A549 (cell line): ENCODE measurements at regions not wholly inside any gene's neighbourhood (a gene's known extent, or its start where the extent isn't known, plus 50 kb on each side); places are given as distances from the start of the nearest gene placed in this dataset.

ENCODE experiments used
- ATAC-seq, 2 experiments: fragments of 200-7000 bp in 1 of 2; fragments of >200 bp in 1 of 2; cut with Nextera tagmentation in 1 of 2; cut with Tn5 transposase in 1 of 2; 3 replicates each; pipeline versions ENCODE4 v1.8.0 to v1.9.1; 2018 to 2020; ENCODE audit warnings: mild to moderate bottlenecking in 1 of 2, moderate library complexity in 1 of 2
- CTCF ChIA-PET: fragments of 300-600 bp; sonication (Branson Sonifier 250); formaldehyde crosslinking; extraction: SDS; loops from one replicate; lab custom pipeline; 2021; ENCODE audit warnings: antibody characterized with exemption, inconsistent platforms; lab: Yijun Ruan, JAX
- POLR2A ChIA-PET: fragments of 350-600 bp; formaldehyde crosslinking; extraction: SDS; loops from one replicate; lab custom pipeline; 2021; ENCODE audit warnings: antibody characterized with exemption, inconsistent platforms; lab: Yijun Ruan, JAX
- DNase-seq, 2 experiments: peaks; one replicate each; pipeline versions ENCODE4 v3.0.0 to v3.0.0-alpha.2; 2011 to 2016; ENCODE audit warnings: low read depth in 1 of 2, low spot score in 1 of 2
- FAIRE-seq: peaks from 2 replicates; lab custom pipeline; 2011; peaks lifted over from hg19 to GRCh38; lab: Jason Lieb, UNC
- H3K27ac ChIP-seq, 2 experiments: fragments of >200 bp; sonication (Bioruptor Twin); formaldehyde crosslinking; 3 replicates each; pipeline ENCODE4 v1.5.1; 2016 to 2017
- H3K4me1 ChIP-seq: fragments of >200 bp; sonication (Bioruptor Twin); formaldehyde crosslinking; 3 replicates; pipeline ENCODE4 v1.6.1; 2016
- H3K4me2 ChIP-seq: fragments of >200 bp; sonication (Bioruptor Twin); formaldehyde crosslinking; 3 replicates; pipeline ENCODE4 v1.6.1; 2016
- H3K4me3 ChIP-seq: fragments of >200 bp; sonication (Bioruptor Twin); formaldehyde crosslinking; 3 replicates; pipeline ENCODE4 v1.5.1; 2016
- H3K9me3 ChIP-seq: fragments of >200 bp; sonication (Bioruptor Twin); formaldehyde crosslinking; 3 replicates; pipeline ENCODE4 v1.6.1; 2016
- ATOH8 ChIP-seq: fragments of 250-450 bp; sonication (Bioruptor Pico); IDR thresholded peaks from 2 replicates; pipeline ENCODE4 v1.5.0; 2020; ENCODE audit warnings: low read depth, mild to moderate bottlenecking, moderate library complexity
- BHLHE40 ChIP-seq: IDR thresholded peaks from 2 replicates; pipeline ENCODE4 v1.6.1; 2012; ENCODE audit warnings: low read depth, low read length, inconsistent platforms
- CBX2 ChIP-seq: fragments of 200-600 bp; sonication (generic); IDR thresholded peaks from 2 replicates; pipeline ENCODE4 v1.6.1; 2016; ENCODE audit warnings: low read depth, mild to moderate bottlenecking, borderline replicate concordance
- CHD2 ChIP-seq: fragments of 150-350 bp; IDR thresholded peaks from 2 replicates; pipeline ENCODE4 v1.6.1; 2014; ENCODE audit warnings: low read length; ENCODE audit not compliant: partially characterized antibody
- CHD4 ChIP-seq: fragments of 200-600 bp; sonication (generic); IDR thresholded peaks from 2 replicates; pipeline ENCODE4 v1.6.1; 2016; ENCODE audit warnings: antibody characterized with exemption, mild to moderate bottlenecking, borderline replicate concordance
- EHF ChIP-seq: fragments of 250-450 bp; sonication (Bioruptor Pico); IDR thresholded peaks from 2 replicates; pipeline ENCODE4 v1.5.0; 2020; ENCODE audit warnings: mild to moderate bottlenecking
- ELK1 ChIP-seq: fragments of 150-350 bp; IDR thresholded peaks from 2 replicates; pipeline ENCODE4 v1.6.1; 2014; ENCODE audit warnings: low read depth, mild to moderate bottlenecking, low read length
- ESRRA ChIP-seq: fragments of 150-350 bp; IDR thresholded peaks from 2 replicates; pipeline ENCODE4 v1.6.1; 2014; ENCODE audit warnings: mild to moderate bottlenecking, low read length, borderline replicate concordance
- FOXS1 ChIP-seq: fragments of 250-450 bp; sonication (Bioruptor Pico); IDR thresholded peaks from 2 replicates; pipeline ENCODE4 v1.5.0; 2020; ENCODE audit warnings: mild to moderate bottlenecking, moderate library complexity
- GATA3 ChIP-seq: IDR thresholded peaks from 2 replicates; pipeline ENCODE4 v1.6.1; 2012; ENCODE audit warnings: borderline replicate concordance
- HEYL ChIP-seq: fragments of 250-450 bp; sonication (Bioruptor Pico); IDR thresholded peaks from 2 replicates; pipeline ENCODE4 v1.8.0; 2021; ENCODE audit warnings: mild to moderate bottlenecking, moderate library complexity
- HMGXB4 ChIP-seq: fragments of 250-450 bp; sonication (Bioruptor Pico); IDR thresholded peaks from 2 replicates; pipeline ENCODE4 v1.5.0; 2021; ENCODE audit warnings: mild to moderate bottlenecking, moderate library complexity, borderline replicate concordance
- HOXA7 ChIP-seq: fragments of 250-450 bp; sonication (Bioruptor Pico); IDR thresholded peaks from 2 replicates; pipeline ENCODE4 v1.5.0; 2020; ENCODE audit warnings: mild to moderate bottlenecking, moderate library complexity
- HOXB5 ChIP-seq: fragments of 250-450 bp; sonication (Bioruptor Pico); IDR thresholded peaks from 2 replicates; pipeline ENCODE4 v1.5.0; 2020; ENCODE audit warnings: mild to moderate bottlenecking, moderate library complexity
- JUN ChIP-seq, 2 experiments: fragments of >200 bp; sonication (Bioruptor Twin); formaldehyde crosslinking; IDR thresholded peaks; 2 replicates in 1 of 2; 3 replicates in 1 of 2; pipeline ENCODE4 v1.6.1; 2016 to 2017
- MAFK ChIP-seq: fragments of 450-650 bp; IDR thresholded peaks from 2 replicates; pipeline ENCODE4 v1.6.1; 2014; ENCODE audit not compliant: partially characterized antibody
- MAX ChIP-seq: IDR thresholded peaks from 2 replicates; pipeline ENCODE4 v1.6.1; 2012
- MAZ ChIP-seq: fragments of 150-350 bp; IDR thresholded peaks from 2 replicates; pipeline ENCODE4 v1.6.1; 2014; ENCODE audit warnings: antibody characterized with exemption, low read depth, low read length, borderline replicate concordance
- MYC ChIP-seq: IDR thresholded peaks from 2 replicates; pipeline ENCODE4 v1.6.1; 2012; ENCODE audit warnings: mild to moderate bottlenecking, inconsistent platforms, low read length, improper control_type of control experiment, borderline replicate concordance
- NPAS2 ChIP-seq: fragments of 250-450 bp; sonication (Bioruptor Pico); IDR thresholded peaks from 2 replicates; pipeline ENCODE4 v1.8.0; 2022; ENCODE audit warnings: mild to moderate bottlenecking, moderate library complexity, borderline replicate concordance
- PHF8 ChIP-seq: fragments of 200-600 bp; sonication (generic); IDR thresholded peaks from 2 replicates; pipeline ENCODE4 v1.6.1; 2016; ENCODE audit warnings: low read depth, mild to moderate bottlenecking, antibody characterized with exemption, moderate library complexity, borderline replicate concordance
- POLR2A ChIP-seq: IDR thresholded peaks from 2 replicates; pipeline ENCODE4 v1.6.1; 2012; ENCODE audit warnings: mild to moderate bottlenecking, low read length
- POLR2AphosphoS2 ChIP-seq: conservative IDR thresholded peaks from 2 replicates; pipeline ENCODE4 v1.6.1; 2012; ENCODE audit warnings: low read length, improper control_type of control experiment, inconsistent platforms
- RARB ChIP-seq: fragments of 250-450 bp; sonication (Bioruptor Pico); IDR thresholded peaks from 2 replicates; pipeline ENCODE4 v1.8.0; 2021; ENCODE audit warnings: mild to moderate bottlenecking, moderate library complexity
- RCOR1 ChIP-seq: fragments of 150-350 bp; IDR thresholded peaks from 2 replicates; pipeline ENCODE4 v1.6.1; 2014; ENCODE audit warnings: antibody characterized with exemption, low read length, low read depth
- TP53 ChIP-seq: fragments of 250-450 bp; sonication (Bioruptor Pico); IDR thresholded peaks from 2 replicates; pipeline ENCODE4 v1.5.0; 2021; ENCODE audit warnings: mild to moderate bottlenecking, moderate library complexity
- ZC3H11A ChIP-seq: fragments of 450-650 bp; IDR thresholded peaks from 2 replicates; pipeline ENCODE4 v1.6.1; 2014; ENCODE audit warnings: antibody characterized with exemption, mild to moderate bottlenecking
- ZFP36 ChIP-seq: fragments of 450-650 bp; IDR thresholded peaks from 2 replicates; pipeline ENCODE4 v1.6.1; 2014; ENCODE audit warnings: borderline replicate concordance; ENCODE audit not compliant: partially characterized antibody
- ZSCAN20 ChIP-seq: fragments of 250-450 bp; sonication (Bioruptor Pico); IDR thresholded peaks from 2 replicates; pipeline ENCODE4 v1.8.0; 2022; ENCODE audit warnings: mild to moderate bottlenecking, moderate library complexity
- WGBS: methylation state at CpG from one replicate; pipeline ENCODE4 v1.1.6; 2017; ENCODE audit errors: missing lambda C conversion rate; 5-methylcytosine and 5-hydroxymethylcytosine counted together
- TF ChIP-seq, protein P1 (sequence below): fragments of 450-650 bp; IDR thresholded peaks from 2 replicates; pipeline ENCODE4 v1.6.1; 2014; ENCODE audit warnings: antibody characterized with exemption
- TF ChIP-seq, protein P2 (sequence below): IDR thresholded peaks from 2 replicates; pipeline ENCODE4 v1.6.1; 2012
- TF ChIP-seq, protein P3 (sequence below): fragments of >200 bp; sonication (Bioruptor Twin); formaldehyde crosslinking; IDR thresholded peaks from 3 replicates; pipeline ENCODE4 v1.5.1; 2016

DNA sequence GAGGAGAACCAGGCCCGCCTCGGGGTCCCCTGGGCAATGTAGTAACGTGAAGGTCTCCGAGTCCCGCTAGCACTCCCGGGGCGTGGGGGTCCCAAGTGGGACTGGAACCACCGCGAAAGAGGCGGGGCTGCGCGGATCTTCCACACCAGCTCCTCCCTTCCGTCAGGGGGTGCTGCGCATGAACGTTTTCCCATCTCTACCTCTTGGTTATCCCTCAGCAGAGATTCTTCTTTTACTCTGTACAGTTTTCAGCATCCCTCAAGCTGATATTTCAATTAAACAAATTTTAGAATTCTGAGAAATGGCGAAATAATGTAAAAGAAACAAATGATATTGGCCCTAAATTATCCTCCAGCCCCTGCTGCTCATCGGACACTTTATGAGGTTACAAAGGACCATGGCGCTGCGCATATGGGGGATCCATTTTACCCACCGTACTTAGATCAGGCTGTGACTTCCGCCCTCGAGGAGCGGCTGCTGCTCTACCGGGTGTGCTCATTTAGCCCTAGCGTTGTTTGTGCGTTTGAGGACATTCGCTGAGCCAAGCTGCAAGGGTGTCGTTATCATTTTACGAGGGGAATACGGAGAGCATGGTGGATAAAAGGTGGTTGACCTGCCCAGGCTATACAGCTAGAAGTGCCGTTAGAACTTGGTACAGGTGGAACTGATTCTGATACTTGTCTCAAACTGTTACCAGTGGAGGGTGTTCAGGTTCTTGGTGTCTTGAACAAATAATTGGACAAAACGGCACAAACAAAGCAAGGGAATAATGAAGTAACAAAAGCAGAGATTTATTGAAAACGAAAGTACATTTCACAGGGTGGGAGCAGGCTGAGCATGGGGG is 75.2 kb upstream of the CHD6 start:
- Histone ChIP-seq H3K4me2 (peak overlapping the region; percentile 73), H3K4me3 (peak overlapping the region; percentile 59), H3K27ac (peak overlapping the region; percentile 80 to 96), H3K4me1 (peaks cover 4% of the 10 kb centered on the region; the same call in 2 of the 3 replicates), H3K9me3 (no peaks in the 10 kb centered on the region)
- POLR2A ChIA-PET: interaction anchor here (0.5 to 2.4 kb wide), 8 partner anchors 29 to 1763 kb away, joined by 3 to 23 read pairs (median 5); partner anchors contain the start of gene CHD6
- FAIRE-seq (peak; percentile 39), ATAC-seq (peak; percentile 93 to 96), DNase-seq (peak; percentile 60 to 94)
- 2% methylated on average over 31 of the region's 33 CpGs for WGBS
- CTCF ChIA-PET: interaction anchor here (0.7 to 2.3 kb wide), 14 partner anchors 10 to 521 kb away, joined by 3 to 22 read pairs (median 3); partner anchors contain the start of genes CHD6 and LPIN3
- no peak for TF ChIP-seq ESRRA
- peak; percentile 3 for TF ChIP-seq ZFP36
- TF ChIP-seq NPAS2 (CRISPR knock-in tag): no peak
- TF ChIP-seq, protein P1, sequence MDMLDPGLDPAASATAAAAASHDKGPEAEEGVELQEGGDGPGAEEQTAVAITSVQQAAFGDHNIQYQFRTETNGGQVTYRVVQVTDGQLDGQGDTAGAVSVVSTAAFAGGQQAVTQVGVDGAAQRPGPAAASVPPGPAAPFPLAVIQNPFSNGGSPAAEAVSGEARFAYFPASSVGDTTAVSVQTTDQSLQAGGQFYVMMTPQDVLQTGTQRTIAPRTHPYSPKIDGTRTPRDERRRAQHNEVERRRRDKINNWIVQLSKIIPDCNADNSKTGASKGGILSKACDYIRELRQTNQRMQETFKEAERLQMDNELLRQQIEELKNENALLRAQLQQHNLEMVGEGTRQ: no peak
- TF ChIP-seq HEYL: no peak
- 0 out of 2 replicates have a peak, but pooled peaks have one; percentile 49 for TF ChIP-seq ZSCAN20 (CRISPR knock-in tag)
- peak; percentile 45; the same call in 1 of the 2 replicates for TF ChIP-seq PHF8
- peak; percentile 80 for TF ChIP-seq POLR2A
- TF ChIP-seq EHF (CRISPR knock-in tag): no peak
- no peak for TF ChIP-seq MAFK
- TF ChIP-seq ELK1: no peak
- no peak for TF ChIP-seq TP53 (CRISPR knock-in tag)
- TF ChIP-seq, protein P2, sequence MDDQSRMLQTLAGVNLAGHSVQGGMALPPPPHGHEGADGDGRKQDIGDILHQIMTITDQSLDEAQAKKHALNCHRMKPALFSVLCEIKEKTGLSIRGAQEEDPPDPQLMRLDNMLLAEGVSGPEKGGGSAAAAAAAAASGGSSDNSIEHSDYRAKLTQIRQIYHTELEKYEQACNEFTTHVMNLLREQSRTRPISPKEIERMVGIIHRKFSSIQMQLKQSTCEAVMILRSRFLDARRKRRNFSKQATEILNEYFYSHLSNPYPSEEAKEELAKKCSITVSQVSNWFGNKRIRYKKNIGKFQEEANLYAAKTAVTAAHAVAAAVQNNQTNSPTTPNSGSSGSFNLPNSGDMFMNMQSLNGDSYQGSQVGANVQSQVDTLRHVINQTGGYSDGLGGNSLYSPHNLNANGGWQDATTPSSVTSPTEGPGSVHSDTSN: no peak
- TF ChIP-seq MYC: peak; percentile 89; the same call in 1 of the 2 replicates
- TF ChIP-seq HOXB5 (CRISPR knock-in tag): peak; percentile 69; the same call in 1 of the 2 replicates
- TF ChIP-seq CHD2: no peak
- no peak for TF ChIP-seq POLR2AphosphoS2
- peak; percentile 91 for TF ChIP-seq MAX
- TF ChIP-seq ZC3H11A: peak; percentile 10; the same call in 1 of the 2 replicates
- TF ChIP-seq ATOH8 (CRISPR knock-in tag): peak; percentile 70; the same call in 1 of the 2 replicates
- TF ChIP-seq HMGXB4 (CRISPR knock-in tag): peak; percentile 56; the same call in 1 of the 2 replicates
- peak; percentile 74; a peak in 4 of 5 replicates for TF ChIP-seq JUN (IDR thresholded peaks at IDR 0.05)
- no peak for TF ChIP-seq RCOR1
- no peak for TF ChIP-seq RARB (CRISPR knock-in tag)
- TF ChIP-seq FOXS1 (CRISPR knock-in tag): peak; percentile 27; the same call in 1 of the 2 replicates
- no peak for TF ChIP-seq BHLHE40
- no peak for TF ChIP-seq CHD4
- TF ChIP-seq, protein P3, sequence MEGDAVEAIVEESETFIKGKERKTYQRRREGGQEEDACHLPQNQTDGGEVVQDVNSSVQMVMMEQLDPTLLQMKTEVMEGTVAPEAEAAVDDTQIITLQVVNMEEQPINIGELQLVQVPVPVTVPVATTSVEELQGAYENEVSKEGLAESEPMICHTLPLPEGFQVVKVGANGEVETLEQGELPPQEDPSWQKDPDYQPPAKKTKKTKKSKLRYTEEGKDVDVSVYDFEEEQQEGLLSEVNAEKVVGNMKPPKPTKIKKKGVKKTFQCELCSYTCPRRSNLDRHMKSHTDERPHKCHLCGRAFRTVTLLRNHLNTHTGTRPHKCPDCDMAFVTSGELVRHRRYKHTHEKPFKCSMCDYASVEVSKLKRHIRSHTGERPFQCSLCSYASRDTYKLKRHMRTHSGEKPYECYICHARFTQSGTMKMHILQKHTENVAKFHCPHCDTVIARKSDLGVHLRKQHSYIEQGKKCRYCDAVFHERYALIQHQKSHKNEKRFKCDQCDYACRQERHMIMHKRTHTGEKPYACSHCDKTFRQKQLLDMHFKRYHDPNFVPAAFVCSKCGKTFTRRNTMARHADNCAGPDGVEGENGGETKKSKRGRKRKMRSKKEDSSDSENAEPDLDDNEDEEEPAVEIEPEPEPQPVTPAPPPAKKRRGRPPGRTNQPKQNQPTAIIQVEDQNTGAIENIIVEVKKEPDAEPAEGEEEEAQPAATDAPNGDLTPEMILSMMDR: peak; percentile 70; the same call in 2 of the 3 replicates
- no peak for TF ChIP-seq HOXA7 (CRISPR knock-in tag)
- TF ChIP-seq CBX2: no peak
- peak; percentile 69; the same call in 1 of the 2 replicates for TF ChIP-seq MAZ
- TF ChIP-seq GATA3: peak; percentile 21; the same call in 1 of the 2 replicates
